GM23338 (cell line): ENCODE measurements at regions not wholly inside any gene's neighbourhood (a gene's known extent, or its start where the extent isn't known, plus 50 kb on each side); places are given as distances from the start of the nearest gene placed in this dataset.

ENCODE experiments used
- ATAC-seq: fragments of 200-7000 bp; cut with Tn5 transposase; 3 replicates; pipeline ENCODE4 v1.9.1; 2020
- DNase-seq: peaks from one replicate; pipeline ENCODE4 v3.0.0-alpha.2; 2015; ENCODE audit warnings: low spot score
- H2AFZ ChIP-seq: fragments of 200-600 bp; sonication (generic); 2 replicates; pipeline ENCODE4 v1.8.0; 2016; ENCODE audit warnings: antibody characterized with exemption, mild to moderate bottlenecking, moderate library complexity
- H3F3A ChIP-seq: fragments of 200-600 bp; sonication (generic); replicated peaks from 2 replicates; pipeline ENCODE4 v1.8.0; 2017; ENCODE audit warnings: antibody characterized with exemption, mixed run types, low read depth
- H3K27ac ChIP-seq: fragments of 200-600 bp; sonication (generic); 2 replicates; pipeline ENCODE4 v1.6.1; 2016; ENCODE audit warnings: low read depth
- H3K27me3 ChIP-seq: fragments of 200-600 bp; sonication (generic); 2 replicates; pipeline ENCODE4 v1.8.0; 2016; ENCODE audit warnings: mild to moderate bottlenecking, mixed run types, moderate library complexity; ENCODE audit not compliant: insufficient read depth
- H3K36me3 ChIP-seq: fragments of 200-600 bp; sonication (generic); 2 replicates; pipeline ENCODE4 v1.8.0; 2016; ENCODE audit warnings: mild to moderate bottlenecking; ENCODE audit not compliant: insufficient read depth
- H3K4me1 ChIP-seq: fragments of 200-600 bp; sonication (generic); 2 replicates; pipeline ENCODE4 v1.8.0; 2016; ENCODE audit warnings: mild to moderate bottlenecking, moderate library complexity; ENCODE audit not compliant: insufficient read depth
- H3K4me2 ChIP-seq: fragments of 200-600 bp; sonication (generic); 2 replicates; pipeline ENCODE4 v1.7.1; 2017; ENCODE audit warnings: mixed run types
- H3K4me3 ChIP-seq: fragments of 200-600 bp; sonication (generic); 2 replicates; pipeline ENCODE4 v1.6.1; 2016; ENCODE audit warnings: mixed run types
- H3K79me2 ChIP-seq: fragments of 200-600 bp; sonication (generic); replicated peaks from 2 replicates; pipeline ENCODE4 v1.8.0; 2017; ENCODE audit warnings: mild to moderate bottlenecking; ENCODE audit not compliant: insufficient read depth
- H3K9me2 ChIP-seq: fragments of 200-600 bp; sonication (generic); 2 replicates; pipeline ENCODE4 v1.8.0; 2017; ENCODE audit not compliant: insufficient read depth
- H4K20me1 ChIP-seq: fragments of 200-600 bp; sonication (generic); replicated peaks from 2 replicates; pipeline ENCODE4 v1.8.0; 2017; ENCODE audit warnings: mild to moderate bottlenecking; ENCODE audit not compliant: insufficient read depth
- H3K27ac Mint-ChIP-seq: 2 replicates; pipeline ENCODE4 v1.8.0; 2020; ENCODE audit warnings: inconsistent platforms, mild to moderate bottlenecking, moderate library complexity, mixed read lengths
- H3K27me3 Mint-ChIP-seq: 3 replicates; pipeline ENCODE4 v1.8.0; 2022; ENCODE audit warnings: low read depth, mild to moderate bottlenecking, moderate library complexity, mixed read lengths, inconsistent platforms; ENCODE audit not compliant: insufficient read depth, poor library complexity
- H3K36me3 Mint-ChIP-seq: 3 replicates; pipeline ENCODE4 v1.8.0; 2021; ENCODE audit warnings: low read depth, mild to moderate bottlenecking, inconsistent platforms, moderate library complexity, mixed read lengths
- H3K4me1 Mint-ChIP-seq: 3 replicates; pipeline ENCODE4 v1.8.0; 2020; ENCODE audit warnings: mild to moderate bottlenecking, inconsistent platforms, mixed read lengths
- H3K4me3 Mint-ChIP-seq: 3 replicates; pipeline ENCODE4 v1.8.0; 2021; ENCODE audit warnings: moderate library complexity, mild to moderate bottlenecking, inconsistent platforms, mixed read lengths
- H3K9me3 Mint-ChIP-seq: 3 replicates; pipeline ENCODE4 v1.8.0; 2020; ENCODE audit warnings: moderate library complexity, mild to moderate bottlenecking, inconsistent platforms, mixed read lengths
- CREB1 ChIP-seq: fragments of 250-450 bp; sonication (Bioruptor Pico); IDR thresholded peaks from 2 replicates; pipeline ENCODE4 v1.5.0; 2020; ENCODE audit warnings: low read depth, mild to moderate bottlenecking, moderate library complexity
- EZH2phosphoT487 ChIP-seq: fragments of 200-600 bp; sonication (generic); IDR thresholded peaks from one replicate; pipeline ENCODE4 v1.8.1; 2018; ENCODE audit warnings: antibody characterized with exemption; ENCODE audit not compliant: unreplicated experiment
- NANOG ChIP-seq: IDR thresholded peaks from 2 replicates; pipeline ENCODE4 v1.6.1; 2016; ENCODE audit warnings: antibody characterized with exemption, borderline replicate concordance
- POLR2AphosphoS5 ChIP-seq: IDR thresholded peaks from 2 replicates; pipeline ENCODE4 v1.6.1; 2016; ENCODE audit warnings: antibody characterized with exemption, low read depth
- STAT1 ChIP-seq: IDR thresholded peaks from one replicate; pipeline ENCODE4 v1.6.1; 2016; ENCODE audit warnings: antibody characterized with exemption; ENCODE audit not compliant: unreplicated experiment
- TF ChIP-seq, protein P1 (sequence below), 2 experiments: fragments of 200-600 bp in 1 of 2; sonication (generic) in 1 of 2; conservative IDR thresholded peaks; 2 replicates each; pipeline versions ENCODE4 v1.5.1 to v1.6.1; 2016 to 2017; ENCODE audit warnings: antibody characterized with exemption in 2 of 2, low read depth in 2 of 2, mild to moderate bottlenecking in 2 of 2, moderate library complexity in 1 of 2
- TF ChIP-seq, protein P2 (sequence below): fragments of 250-450 bp; sonication (Bioruptor Pico); IDR thresholded peaks from 2 replicates; pipeline ENCODE4 v1.5.0; 2020; ENCODE audit warnings: mild to moderate bottlenecking, moderate library complexity
- TF ChIP-seq, protein P3 (sequence below): IDR thresholded peaks from one replicate; pipeline ENCODE4 v1.6.1; 2018; ENCODE audit warnings: antibody characterized with exemption; ENCODE audit not compliant: unreplicated experiment
- TF ChIP-seq, protein P4 (sequence below): IDR thresholded peaks from 2 replicates; pipeline ENCODE4 v1.6.1; 2016; ENCODE audit warnings: antibody characterized with exemption

DNA sequence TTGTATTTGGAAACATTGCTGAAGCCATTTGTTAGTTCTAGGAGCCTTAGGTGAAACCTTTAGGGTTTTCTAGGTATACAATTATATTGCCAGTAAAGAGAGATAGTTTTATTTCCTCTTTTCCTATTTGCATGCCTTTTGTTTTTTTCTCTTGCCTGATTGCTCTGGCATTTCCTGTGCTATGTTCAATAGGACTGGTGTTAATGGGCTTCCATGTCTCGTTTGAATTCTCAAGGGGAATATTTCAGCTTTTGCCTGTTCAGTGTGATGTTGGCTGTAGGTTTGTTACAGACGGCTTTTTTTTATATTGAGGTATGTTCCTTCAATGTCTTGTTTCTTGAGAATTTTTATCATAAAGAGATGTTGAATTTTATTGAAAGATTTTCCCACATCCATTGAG is 1054.9 kb upstream of the NXPH2 start:
- peak overlapping the region; percentile 82 for H3K27ac Mint-ChIP-seq

DNA sequence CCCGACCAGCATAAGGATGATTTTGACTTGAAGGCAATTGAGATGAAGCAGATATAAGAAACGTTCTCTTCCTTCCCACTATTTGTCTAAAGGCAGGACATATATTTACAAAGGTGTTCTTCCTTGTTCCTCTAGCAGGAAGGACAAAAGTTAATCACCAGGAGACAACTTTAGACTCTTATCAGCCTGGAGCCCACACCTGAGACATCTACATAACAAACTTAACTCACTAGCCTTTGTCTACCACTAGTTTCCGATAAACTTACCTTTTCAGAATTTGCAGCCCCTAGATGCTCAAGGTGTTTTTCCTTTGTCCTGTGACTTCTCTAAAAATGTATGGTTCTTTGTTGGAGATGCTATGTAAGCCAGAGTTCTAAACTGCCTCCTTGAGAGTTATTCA is 1047.8 kb upstream of the NXPH2 start:
- TF ChIP-seq, protein P1, sequence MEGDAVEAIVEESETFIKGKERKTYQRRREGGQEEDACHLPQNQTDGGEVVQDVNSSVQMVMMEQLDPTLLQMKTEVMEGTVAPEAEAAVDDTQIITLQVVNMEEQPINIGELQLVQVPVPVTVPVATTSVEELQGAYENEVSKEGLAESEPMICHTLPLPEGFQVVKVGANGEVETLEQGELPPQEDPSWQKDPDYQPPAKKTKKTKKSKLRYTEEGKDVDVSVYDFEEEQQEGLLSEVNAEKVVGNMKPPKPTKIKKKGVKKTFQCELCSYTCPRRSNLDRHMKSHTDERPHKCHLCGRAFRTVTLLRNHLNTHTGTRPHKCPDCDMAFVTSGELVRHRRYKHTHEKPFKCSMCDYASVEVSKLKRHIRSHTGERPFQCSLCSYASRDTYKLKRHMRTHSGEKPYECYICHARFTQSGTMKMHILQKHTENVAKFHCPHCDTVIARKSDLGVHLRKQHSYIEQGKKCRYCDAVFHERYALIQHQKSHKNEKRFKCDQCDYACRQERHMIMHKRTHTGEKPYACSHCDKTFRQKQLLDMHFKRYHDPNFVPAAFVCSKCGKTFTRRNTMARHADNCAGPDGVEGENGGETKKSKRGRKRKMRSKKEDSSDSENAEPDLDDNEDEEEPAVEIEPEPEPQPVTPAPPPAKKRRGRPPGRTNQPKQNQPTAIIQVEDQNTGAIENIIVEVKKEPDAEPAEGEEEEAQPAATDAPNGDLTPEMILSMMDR (conservative IDR thresholded peaks at IDR 0.05; ENCODE audit: low read depth in 2 of 2) = no peak
- TF ChIP-seq EZH2phosphoT487 (no peak), CREB1 (CRISPR knock-in tag) (no peak), POLR2AphosphoS5 (no peak)
- TF ChIP-seq, protein P2, sequence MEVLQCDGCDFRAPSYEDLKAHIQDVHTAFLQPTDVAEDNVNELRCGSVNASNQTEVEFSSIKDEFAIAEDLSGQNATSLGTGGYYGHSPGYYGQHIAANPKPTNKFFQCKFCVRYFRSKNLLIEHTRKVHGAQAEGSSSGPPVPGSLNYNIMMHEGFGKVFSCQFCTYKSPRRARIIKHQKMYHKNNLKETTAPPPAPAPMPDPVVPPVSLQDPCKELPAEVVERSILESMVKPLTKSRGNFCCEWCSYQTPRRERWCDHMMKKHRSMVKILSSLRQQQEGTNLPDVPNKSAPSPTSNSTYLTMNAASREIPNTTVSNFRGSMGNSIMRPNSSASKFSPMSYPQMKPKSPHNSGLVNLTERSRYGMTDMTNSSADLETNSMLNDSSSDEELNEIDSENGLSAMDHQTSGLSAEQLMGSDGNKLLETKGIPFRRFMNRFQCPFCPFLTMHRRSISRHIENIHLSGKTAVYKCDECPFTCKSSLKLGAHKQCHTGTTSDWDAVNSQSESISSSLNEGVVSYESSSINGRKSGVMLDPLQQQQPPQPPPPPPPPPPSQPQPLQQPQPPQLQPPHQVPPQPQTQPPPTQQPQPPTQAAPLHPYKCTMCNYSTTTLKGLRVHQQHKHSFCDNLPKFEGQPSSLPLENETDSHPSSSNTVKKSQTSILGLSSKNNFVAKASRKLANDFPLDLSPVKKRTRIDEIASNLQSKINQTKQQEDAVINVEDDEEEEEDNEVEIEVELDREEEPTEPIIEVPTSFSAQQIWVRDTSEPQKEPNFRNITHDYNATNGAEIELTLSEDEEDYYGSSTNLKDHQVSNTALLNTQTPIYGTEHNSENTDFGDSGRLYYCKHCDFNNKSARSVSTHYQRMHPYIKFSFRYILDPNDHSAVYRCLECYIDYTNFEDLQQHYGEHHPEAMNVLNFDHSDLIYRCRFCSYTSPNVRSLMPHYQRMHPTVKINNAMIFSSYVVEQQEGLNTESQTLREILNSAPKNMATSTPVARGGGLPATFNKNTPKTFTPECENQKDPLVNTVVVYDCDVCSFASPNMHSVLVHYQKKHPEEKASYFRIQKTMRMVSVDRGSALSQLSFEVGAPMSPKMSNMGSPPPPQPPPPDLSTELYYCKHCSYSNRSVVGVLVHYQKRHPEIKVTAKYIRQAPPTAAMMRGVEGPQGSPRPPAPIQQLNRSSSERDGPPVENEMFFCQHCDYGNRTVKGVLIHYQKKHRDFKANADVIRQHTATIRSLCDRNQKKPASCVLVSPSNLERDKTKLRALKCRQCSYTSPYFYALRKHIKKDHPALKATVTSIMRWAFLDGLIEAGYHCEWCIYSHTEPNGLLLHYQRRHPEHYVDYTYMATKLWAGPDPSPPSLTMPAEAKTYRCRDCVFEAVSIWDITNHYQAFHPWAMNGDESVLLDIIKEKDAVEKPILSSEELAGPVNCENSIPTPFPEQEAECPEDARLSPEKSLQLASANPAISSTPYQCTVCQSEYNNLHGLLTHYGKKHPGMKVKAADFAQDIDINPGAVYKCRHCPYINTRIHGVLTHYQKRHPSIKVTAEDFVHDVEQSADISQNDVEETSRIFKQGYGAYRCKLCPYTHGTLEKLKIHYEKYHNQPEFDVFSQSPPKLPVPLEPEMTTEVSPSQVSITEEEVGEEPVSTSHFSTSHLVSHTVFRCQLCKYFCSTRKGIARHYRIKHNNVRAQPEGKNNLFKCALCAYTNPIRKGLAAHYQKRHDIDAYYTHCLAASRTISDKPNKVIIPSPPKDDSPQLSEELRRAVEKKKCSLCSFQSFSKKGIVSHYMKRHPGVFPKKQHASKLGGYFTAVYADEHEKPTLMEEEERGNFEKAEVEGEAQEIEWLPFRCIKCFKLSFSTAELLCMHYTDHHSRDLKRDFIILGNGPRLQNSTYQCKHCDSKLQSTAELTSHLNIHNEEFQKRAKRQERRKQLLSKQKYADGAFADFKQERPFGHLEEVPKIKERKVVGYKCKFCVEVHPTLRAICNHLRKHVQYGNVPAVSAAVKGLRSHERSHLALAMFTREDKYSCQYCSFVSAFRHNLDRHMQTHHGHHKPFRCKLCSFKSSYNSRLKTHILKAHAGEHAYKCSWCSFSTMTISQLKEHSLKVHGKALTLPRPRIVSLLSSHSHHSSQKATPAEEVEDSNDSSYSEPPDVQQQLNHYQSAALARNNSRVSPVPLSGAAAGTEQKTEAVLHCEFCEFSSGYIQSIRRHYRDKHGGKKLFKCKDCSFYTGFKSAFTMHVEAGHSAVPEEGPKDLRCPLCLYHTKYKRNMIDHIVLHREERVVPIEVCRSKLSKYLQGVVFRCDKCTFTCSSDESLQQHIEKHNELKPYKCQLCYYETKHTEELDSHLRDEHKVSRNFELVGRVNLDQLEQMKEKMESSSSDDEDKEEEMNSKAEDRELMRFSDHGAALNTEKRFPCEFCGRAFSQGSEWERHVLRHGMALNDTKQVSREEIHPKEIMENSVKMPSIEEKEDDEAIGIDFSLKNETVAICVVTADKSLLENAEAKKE (CRISPR knock-in tag) = peak; percentile 64; the same call in 1 of the 2 replicates
- TF ChIP-seq, protein P3, sequence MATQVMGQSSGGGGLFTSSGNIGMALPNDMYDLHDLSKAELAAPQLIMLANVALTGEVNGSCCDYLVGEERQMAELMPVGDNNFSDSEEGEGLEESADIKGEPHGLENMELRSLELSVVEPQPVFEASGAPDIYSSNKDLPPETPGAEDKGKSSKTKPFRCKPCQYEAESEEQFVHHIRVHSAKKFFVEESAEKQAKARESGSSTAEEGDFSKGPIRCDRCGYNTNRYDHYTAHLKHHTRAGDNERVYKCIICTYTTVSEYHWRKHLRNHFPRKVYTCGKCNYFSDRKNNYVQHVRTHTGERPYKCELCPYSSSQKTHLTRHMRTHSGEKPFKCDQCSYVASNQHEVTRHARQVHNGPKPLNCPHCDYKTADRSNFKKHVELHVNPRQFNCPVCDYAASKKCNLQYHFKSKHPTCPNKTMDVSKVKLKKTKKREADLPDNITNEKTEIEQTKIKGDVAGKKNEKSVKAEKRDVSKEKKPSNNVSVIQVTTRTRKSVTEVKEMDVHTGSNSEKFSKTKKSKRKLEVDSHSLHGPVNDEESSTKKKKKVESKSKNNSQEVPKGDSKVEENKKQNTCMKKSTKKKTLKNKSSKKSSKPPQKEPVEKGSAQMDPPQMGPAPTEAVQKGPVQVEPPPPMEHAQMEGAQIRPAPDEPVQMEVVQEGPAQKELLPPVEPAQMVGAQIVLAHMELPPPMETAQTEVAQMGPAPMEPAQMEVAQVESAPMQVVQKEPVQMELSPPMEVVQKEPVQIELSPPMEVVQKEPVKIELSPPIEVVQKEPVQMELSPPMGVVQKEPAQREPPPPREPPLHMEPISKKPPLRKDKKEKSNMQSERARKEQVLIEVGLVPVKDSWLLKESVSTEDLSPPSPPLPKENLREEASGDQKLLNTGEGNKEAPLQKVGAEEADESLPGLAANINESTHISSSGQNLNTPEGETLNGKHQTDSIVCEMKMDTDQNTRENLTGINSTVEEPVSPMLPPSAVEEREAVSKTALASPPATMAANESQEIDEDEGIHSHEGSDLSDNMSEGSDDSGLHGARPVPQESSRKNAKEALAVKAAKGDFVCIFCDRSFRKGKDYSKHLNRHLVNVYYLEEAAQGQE = no peak
- no peaks in the 10 kb centered on the region for H3K27me3 Mint-ChIP-seq
- Histone ChIP-seq H3K4me3 (no peak overlapping the region), H3K79me2 (no peaks in the 10 kb centered on the region), H3K4me1 (no peaks in the 10 kb centered on the region), H3K4me2 (no peak overlapping the region), H3F3A (no peaks in the 10 kb centered on the region), H3K27me3 (no peaks in the 10 kb centered on the region), H3K27ac (peak overlapping the region; percentile 36), H3K36me3 (no peaks in the 10 kb centered on the region), H3K9me2 (no peaks in the 10 kb centered on the region; the same call in 1 of the 2 replicates), H4K20me1 (no peaks in the 10 kb centered on the region), H2AFZ (no peak overlapping the region)
- DNase-seq (peak; percentile 49), ATAC-seq (peak; percentile 73)
- H3K4me1 Mint-ChIP-seq = peaks cover 19% of the 10 kb centered on the region
- H3K36me3 Mint-ChIP-seq = peaks cover under 1% of the 10 kb centered on the region; the same call in 1 of the 3 replicates
- no peak overlapping the region; the same call in 1 of the 2 replicates for H3K27ac Mint-ChIP-seq
- no peaks in the 10 kb centered on the region; the same call in 2 of the 3 replicates for H3K9me3 Mint-ChIP-seq
- H3K4me3 Mint-ChIP-seq = no peak overlapping the region

More for the DNA sequence above, 1054.9 kb upstream of the NXPH2 start:
- peaks cover 3% of the 10 kb centered on the region; the same call in 2 of the 3 replicates for H3K36me3 Mint-ChIP-seq
- DNase-seq (peak; percentile 34), ATAC-seq (no peak)
- H4K20me1 ChIP-seq = no peaks in the 10 kb centered on the region
- H3K4me2 ChIP-seq = peak overlapping the region; percentile 28
- peaks cover 9% of the 10 kb centered on the region for H3K9me2 ChIP-seq
- H3K9me3 Mint-ChIP-seq = no peaks in the 10 kb centered on the region; the same call in 2 of the 3 replicates
- H3K4me1 ChIP-seq = peaks cover 26% of the 10 kb centered on the region
- H2AFZ ChIP-seq = no peak overlapping the region
- no peak overlapping the region for H3K4me3 Mint-ChIP-seq
- H3K27ac ChIP-seq = peak overlapping the region; percentile 45
- no peaks in the 10 kb centered on the region for H3F3A ChIP-seq
- no peaks in the 10 kb centered on the region for H3K27me3 ChIP-seq
- H3K4me3 ChIP-seq = peak overlapping the region; percentile 9; the same call in 1 of the 2 replicates
- TF ChIP-seq NANOG (peak; percentile 93), STAT1 (no peak)
- TF ChIP-seq, protein P4, sequence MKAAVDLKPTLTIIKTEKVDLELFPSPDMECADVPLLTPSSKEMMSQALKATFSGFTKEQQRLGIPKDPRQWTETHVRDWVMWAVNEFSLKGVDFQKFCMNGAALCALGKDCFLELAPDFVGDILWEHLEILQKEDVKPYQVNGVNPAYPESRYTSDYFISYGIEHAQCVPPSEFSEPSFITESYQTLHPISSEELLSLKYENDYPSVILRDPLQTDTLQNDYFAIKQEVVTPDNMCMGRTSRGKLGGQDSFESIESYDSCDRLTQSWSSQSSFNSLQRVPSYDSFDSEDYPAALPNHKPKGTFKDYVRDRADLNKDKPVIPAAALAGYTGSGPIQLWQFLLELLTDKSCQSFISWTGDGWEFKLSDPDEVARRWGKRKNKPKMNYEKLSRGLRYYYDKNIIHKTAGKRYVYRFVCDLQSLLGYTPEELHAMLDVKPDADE = peak; percentile 46; the same call in 1 of the 2 replicates
- H3K4me1 Mint-ChIP-seq = peaks cover 35% of the 10 kb centered on the region
- H3K79me2 ChIP-seq = no peaks in the 10 kb centered on the region
- H3K36me3 ChIP-seq = no peaks in the 10 kb centered on the region
- H3K27me3 Mint-ChIP-seq = no peaks in the 10 kb centered on the region
